Progenitor cell of endocrine pancreas (in vitro differentiated cells): ENCODE measurements at regions not wholly inside any gene's neighbourhood (a gene's known extent, or its start where the extent isn't known, plus 50 kb on each side); places are given as distances from the start of the nearest gene placed in this dataset.

Experiments
- DNase-seq: peaks from one replicate; pipeline ENCODE4 v3.0.0; 2021; ENCODE audit warnings: low spot score; ENCODE audit not compliant: unreplicated experiment
- H3K27ac Mint-ChIP-seq: 2 replicates; pipeline ENCODE4 v1.8.0; 2021; ENCODE audit warnings: mild to moderate bottlenecking, moderate library complexity, mixed read lengths
- H3K27me3 Mint-ChIP-seq: 2 replicates; pipeline ENCODE4 v1.8.0; 2021; ENCODE audit warnings: mixed read lengths
- H3K36me3 Mint-ChIP-seq: 2 replicates; pipeline ENCODE4 v1.8.0; 2022; ENCODE audit warnings: mixed read lengths; ENCODE audit not compliant: insufficient read depth
- H3K4me1 Mint-ChIP-seq: 2 replicates; pipeline ENCODE4 v1.8.0; 2021; ENCODE audit warnings: low read depth, mixed read lengths
- H3K4me3 Mint-ChIP-seq: 2 replicates; pipeline ENCODE4 v1.8.0; 2021; ENCODE audit warnings: low read depth, mild to moderate bottlenecking, moderate library complexity, mixed read lengths
- H3K9me3 Mint-ChIP-seq: 2 replicates; pipeline ENCODE4 v1.8.0; 2021; ENCODE audit warnings: low read depth, mixed read lengths
- CTCF ChIP-seq: fragments of 200-600 bp; sonication (generic); IDR thresholded peaks from one replicate; pipeline ENCODE4 v1.5.0; 2021; ENCODE audit warnings: antibody characterized with exemption, mild to moderate bottlenecking; ENCODE audit not compliant: unreplicated experiment

GRCh38 chr9:36728651-36729520, 156.2 kb downstream of the MELK start:
- H3K27me3 Mint-ChIP-seq, result peaks cover 11% of the 10 kb centered on the region
- TF ChIP-seq CTCF, result peak; percentile 97
- peaks cover 4% of the 10 kb centered on the region for H3K4me1 Mint-ChIP-seq

GRCh38 chr9:36729906-36730305, 157.2 kb downstream of the MELK start:
- Mint-ChIP-seq H3K36me3 (no peaks in the 10 kb centered on the region), H3K4me1 (peaks cover 4% of the 10 kb centered on the region), H3K27me3 (peaks cover 11% of the 10 kb centered on the region), H3K4me3 (no peak overlapping the region), H3K9me3 (no peaks in the 10 kb centered on the region), H3K27ac (no peak overlapping the region)
- no peak for TF ChIP-seq CTCF
- DNase-seq, result no peak

More at GRCh38 chr9:36728651-36729520, 156.2 kb downstream of the MELK start:
- no peak overlapping the region for H3K4me3 Mint-ChIP-seq
- no peak overlapping the region for H3K27ac Mint-ChIP-seq
- H3K9me3 Mint-ChIP-seq, result no peaks in the 10 kb centered on the region
- no peaks in the 10 kb centered on the region for H3K36me3 Mint-ChIP-seq
- DNase-seq, result peak; percentile 81

- no peaks in the 10 kb centered on the region for H3K9me3 Mint-ChIP-seq
- DNase-seq, result no peak
- no peak overlapping the region for H3K4me3 Mint-ChIP-seq
- no peak for TF ChIP-seq CTCF
- peaks cover 4% of the 10 kb centered on the region for H3K4me1 Mint-ChIP-seq
- H3K36me3 Mint-ChIP-seq, result no peaks in the 10 kb centered on the region
- H3K27ac Mint-ChIP-seq, result no peak overlapping the region
- H3K27me3 Mint-ChIP-seq, result peaks cover 11% of the 10 kb centered on the region
Observed at GRCh38 chr9:36730414-36730813, 157.7 kb downstream of the MELK start.

- no peaks in the 10 kb centered on the region for H3K9me3 Mint-ChIP-seq
- peaks cover 4% of the 10 kb centered on the region for H3K4me1 Mint-ChIP-seq
- no peaks in the 10 kb centered on the region for H3K36me3 Mint-ChIP-seq
- no peak overlapping the region for H3K4me3 Mint-ChIP-seq
- no peak overlapping the region for H3K27ac Mint-ChIP-seq
- TF ChIP-seq CTCF, result no peak
- peaks cover 11% of the 10 kb centered on the region for H3K27me3 Mint-ChIP-seq
- DNase-seq, result no peak
Observed at GRCh38 chr9:36731068-36731956, 158.6 kb downstream of the MELK start.

GRCh38 chr9:36734737-36735136, 162.0 kb downstream of the MELK start:
- H3K36me3 Mint-ChIP-seq, result no peaks in the 10 kb centered on the region
- H3K27me3 Mint-ChIP-seq, result peaks cover 19% of the 10 kb centered on the region
- no peak for DNase-seq
- H3K9me3 Mint-ChIP-seq, result no peaks in the 10 kb centered on the region
- TF ChIP-seq CTCF, result no peak
- H3K4me3 Mint-ChIP-seq, result no peak overlapping the region
- H3K4me1 Mint-ChIP-seq, result no peaks in the 10 kb centered on the region
- no peak overlapping the region for H3K27ac Mint-ChIP-seq
